Activated CD8-positive, alpha-beta memory T cell treated with anti-CD3 and anti-CD28 coated beads, Interleukin-2, amount 50 U/mL, for 1 hour (primary cell): ENCODE measurements at regions not wholly inside any gene's neighbourhood (a gene's known extent, or its start where the extent isn't known, plus 50 kb on each side); places are given as distances from the start of the nearest gene placed in this dataset.
A peak's percentile ranks its signal among the peaks of the same experiment; 100 is the strongest.

Experiments used
- DNase-seq: peaks from one replicate; pipeline ENCODE4 v3.0.0-alpha.2; 2020; ENCODE audit errors: extremely low read depth

- no peak for DNase-seq
Measured at GRCh38 chrX:15191830-15192229, 78.1 kb downstream of the ASB9 start.

GRCh38 chrX:15188039-15188438, 81.8 kb downstream of the ASB9 start:
- no peak for DNase-seq

GRCh38 chrX:15177316-15177715, 92.6 kb downstream of the ASB9 start:
- no peak for DNase-seq

- DNase-seq = no peak
Measured at GRCh38 chrX:15173411-15173810, 96.5 kb downstream of the ASB9 start.

- DNase-seq = no peak
Measured at GRCh38 chrX:15170927-15171326, 99.0 kb downstream of the ASB9 start.

- DNase-seq = no peak
Measured at GRCh38 chrX:15167826-15168225, 102.1 kb downstream of the ASB9 start.

- DNase-seq = no peak
Measured at GRCh38 chrX:15165832-15166231, 104.1 kb downstream of the ASB9 start.

GRCh38 chrX:15163131-15163530, 106.8 kb downstream of the ASB9 start:
- no peak for DNase-seq

GRCh38 chrX:15160558-15161095, 109.3 kb downstream of the ASB9 start:
- DNase-seq = no peak

GRCh38 chrX:15158736-15159406, 111.0 kb downstream of the ASB9 start:
- no peak for DNase-seq

GRCh38 chrX:15158350-15158735, 111.5 kb downstream of the ASB9 start:
- no peak for DNase-seq

- DNase-seq = no peak
Measured at GRCh38 chrX:15157624-15158023, 112.3 kb downstream of the ASB9 start.

GRCh38 chrX:15151267-15152186, 118.4 kb downstream of the ASB9 start:
- no peak for DNase-seq

GRCh38 chrX:15150586-15150985, 119.3 kb downstream of the ASB9 start:
- no peak for DNase-seq

GRCh38 chrX:15146515-15146914, 123.4 kb downstream of the ASB9 start:
- no peak for DNase-seq

- DNase-seq = no peak
Measured at GRCh38 chrX:15143825-15144121, 126.1 kb downstream of the ASB9 start.

GRCh38 chrX:15143050-15143824, 126.6 kb downstream of the ASB9 start:
- DNase-seq = peak; percentile 13

- DNase-seq = no peak
Measured at GRCh38 chrX:15142084-15142715, 127.7 kb downstream of the ASB9 start.

GRCh38 chrX:15136795-15137194, 133.1 kb downstream of the ASB9 start:
- DNase-seq = no peak

- no peak for DNase-seq
Measured at GRCh38 chrX:15129412-15129811, 140.5 kb downstream of the ASB9 start.

- no peak for DNase-seq
Measured at GRCh38 chrX:15128861-15129260, 141.0 kb downstream of the ASB9 start.

- no peak for DNase-seq
Measured at GRCh38 chrX:15127010-15127409, 142.9 kb downstream of the ASB9 start.
